SK-N-SH treated with all-trans-retinoic acid at 6 μM for 48 hours (cell line): ENCODE measurements at regions not wholly inside any gene's neighbourhood (a gene's known extent, or its start where the extent isn't known, plus 50 kb on each side); places are given as distances from the start of the nearest gene placed in this dataset.

Source experiments
- ARNTL ChIP-seq: fragments of 450-650 bp; formaldehyde crosslinking; IDR thresholded peaks from 2 replicates; pipeline ENCODE4 v1.5.0; 2020; ENCODE audit warnings: low read depth, mild to moderate bottlenecking, moderate library complexity, borderline replicate concordance
- CREB5 ChIP-seq: fragments of 250-450 bp; sonication (Bioruptor Pico); IDR thresholded peaks from 2 replicates; pipeline ENCODE4 v1.5.1; 2020; ENCODE audit warnings: low read depth, mild to moderate bottlenecking, moderate library complexity
- CSDC2 ChIP-seq: fragments of 250-450 bp; sonication (Bioruptor Pico); IDR thresholded peaks from 2 replicates; pipeline ENCODE4 v1.5.0; 2020; ENCODE audit warnings: mild to moderate bottlenecking, moderate library complexity
- ISL1 ChIP-seq: fragments of 250-450 bp; sonication (Bioruptor Pico); IDR thresholded peaks from 2 replicates; pipeline ENCODE4 v2.1.2; 2022; ENCODE audit warnings: mild to moderate bottlenecking, moderate library complexity
- PATZ1 ChIP-seq: fragments of 250-450 bp; sonication (Bioruptor Pico); IDR thresholded peaks from 2 replicates; pipeline ENCODE4 v1.8.0; 2020; ENCODE audit warnings: mild to moderate bottlenecking, moderate library complexity, borderline replicate concordance
- RARB ChIP-seq: fragments of 250-450 bp; sonication (Bioruptor Pico); IDR thresholded peaks from 2 replicates; pipeline ENCODE4 v1.8.0; 2021; ENCODE audit warnings: mild to moderate bottlenecking, moderate library complexity
- TCF4 ChIP-seq: fragments of 250-450 bp; sonication (Bioruptor Pico); IDR thresholded peaks from 2 replicates; pipeline ENCODE4 v1.8.0; 2021; ENCODE audit warnings: mild to moderate bottlenecking, moderate library complexity, borderline replicate concordance
- ZFP3 ChIP-seq: fragments of 250-450 bp; sonication (Bioruptor Pico); IDR thresholded peaks from 2 replicates; pipeline ENCODE4 v1.5.0; 2020; ENCODE audit warnings: mild to moderate bottlenecking, moderate library complexity
- ZFP30 ChIP-seq: fragments of 450-650 bp; formaldehyde crosslinking; IDR thresholded peaks from 2 replicates; pipeline ENCODE4 v1.5.0; 2022; ENCODE audit warnings: mild to moderate bottlenecking, moderate library complexity

DNA sequence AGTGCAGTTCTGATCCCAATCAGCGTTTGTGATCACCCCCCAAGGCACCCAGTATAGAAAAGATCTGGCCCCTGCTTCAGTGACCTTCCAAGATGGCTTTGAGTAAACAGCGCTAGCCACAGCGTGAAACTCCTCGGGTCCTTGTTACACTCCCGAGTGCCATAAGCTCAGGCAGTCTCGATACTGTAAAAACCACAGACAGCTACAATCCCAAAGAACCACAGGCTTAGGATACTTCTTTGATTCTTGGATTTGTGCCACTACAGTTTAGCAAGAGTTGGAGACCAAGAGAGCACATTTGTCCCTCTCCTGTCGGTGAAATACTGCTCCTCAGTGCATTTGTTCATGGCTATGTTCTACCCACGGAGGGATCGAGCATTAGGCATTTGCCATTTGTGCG, 352.5 kb upstream of the ZNF521 start:
- no peak for TF ChIP-seq TCF4
- TF ChIP-seq CREB5 (CRISPR knock-in tag) = no peak
- TF ChIP-seq PATZ1 (CRISPR knock-in tag) = no peak
- TF ChIP-seq ARNTL (CRISPR knock-in tag) = no peak
- TF ChIP-seq RARB (CRISPR knock-in tag) = no peak
- no peak for TF ChIP-seq ISL1
- TF ChIP-seq ZFP30 (CRISPR knock-in tag) = no peak
- TF ChIP-seq CSDC2 (CRISPR knock-in tag) = no peak
- TF ChIP-seq ZFP3 (CRISPR knock-in tag) = no peak
